ENCODE measurements at regions not wholly inside any gene's neighbourhood (a gene's known extent, or its start where the extent isn't known, plus 50 kb on each side); places are given as distances from the start of the nearest gene placed in this dataset.

- TF ChIP-seq CTCF (IDR thresholded peaks at IDR 0.05), result no peak
- no peak for ATAC-seq
Measured at GRCh38 chr15:87522997-87523396, 733.5 kb downstream of the NTRK3 start.

DNA sequence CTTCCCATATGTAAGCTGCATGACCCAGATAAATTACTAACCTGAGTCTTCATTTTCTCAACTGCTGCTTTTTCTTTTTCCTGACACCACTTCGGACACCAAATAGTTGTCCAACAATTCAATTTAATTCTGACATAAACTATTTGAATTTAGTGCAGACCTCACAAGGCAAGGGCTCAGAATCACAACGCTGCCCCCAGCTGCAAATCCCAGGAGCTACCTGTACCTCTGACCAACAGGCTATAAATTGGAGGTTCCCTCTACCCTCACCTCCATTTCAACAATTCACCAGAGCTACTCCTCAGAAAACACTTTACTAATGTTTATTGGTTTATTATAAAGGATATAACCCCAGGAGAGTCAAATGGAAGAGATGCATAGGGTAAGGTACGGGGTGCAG, 737.6 kb downstream of the NTRK3 start:
- Histone ChIP-seq H3K36me3 (no peaks in the 10 kb centered on the region), H3K4me3 (no peak overlapping the region), H3K27me3 (no peaks in the 10 kb centered on the region), H3K27ac (no peak overlapping the region), H3K4me1 (no peaks in the 10 kb centered on the region), H3K9me3 (peaks cover 0 to 3% (median 0%) of the 10 kb centered on the region in 11 donors)
- intact Hi-C loops (cut with DNase I), result no loop called here
- ATAC-seq, result no peak
- 75 to 83% methylated on average over 3 of the region's 3 CpGs for WGBS, 2 donors
- peak in 1 of 9 donors; percentile 8 for TF ChIP-seq CTCF (IDR thresholded peaks at IDR 0.05)
- no peak for DNase-seq

More at GRCh38 chr15:87522997-87523396, 733.5 kb downstream of the NTRK3 start:
- H3K9me3 ChIP-seq, result peaks cover 0 to 8% (median 0%) of the 10 kb centered on the region in 11 donors
- H3K4me3 ChIP-seq, result no peak overlapping the region
- 61 to 68% methylated on average over 1 of the region's 1 CpG for WGBS, 2 donors
- H3K27me3 ChIP-seq, result no peaks in the 10 kb centered on the region
- no peaks in the 10 kb centered on the region for H3K4me1 ChIP-seq
- no peak for DNase-seq
- intact Hi-C loops (cut with DNase I), result no loop called here
- no peaks in the 10 kb centered on the region for H3K36me3 ChIP-seq
- H3K27ac ChIP-seq, result no peak overlapping the region

DNA sequence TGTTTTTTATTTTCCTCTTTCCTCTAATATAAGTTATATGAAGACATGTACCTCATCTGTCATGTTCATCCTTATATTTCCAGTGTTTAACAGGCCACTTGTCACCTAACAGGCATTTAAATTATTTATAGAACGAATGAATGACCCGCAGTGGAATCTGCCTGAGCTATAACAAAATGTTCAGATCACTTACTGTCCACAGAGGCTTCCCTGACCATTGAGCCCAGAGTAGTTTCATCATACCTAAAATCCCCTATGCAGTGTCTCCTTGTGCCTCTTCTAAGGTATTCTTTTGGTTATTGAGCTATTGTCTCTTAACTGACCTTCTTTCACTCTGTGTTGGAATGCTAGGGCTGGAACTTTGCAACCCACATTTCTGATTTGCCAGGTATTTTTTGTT, 748.5 kb downstream of the NTRK3 start:
- Histone ChIP-seq H3K27me3 (no peaks in the 10 kb centered on the region), H3K9me3 (no peaks in the 10 kb centered on the region), H3K27ac (no peak overlapping the region), H3K4me1 (peaks cover 0 to 6% (median 0%) of the 10 kb centered on the region in 9 donors), H3K36me3 (no peaks in the 10 kb centered on the region), H3K4me3 (no peak overlapping the region)
- ATAC-seq (peak in 3 of 8 donors; percentile 24 to 65 (median 48)), DNase-seq (no peak)
- TF ChIP-seq CTCF (IDR thresholded peaks at IDR 0.05), result no peak
- intact Hi-C loops (cut with DNase I), result no loop called here
- 48 to 61% methylated on average over 2 of the region's 2 CpGs for WGBS, 2 donors

GRCh38 chr15:87502173-87502572, 754.4 kb downstream of the NTRK3 start:
- 75 to 85% methylated on average over 2 of the region's 2 CpGs for WGBS, 2 donors
- Histone ChIP-seq H3K9me3 (no peaks in the 10 kb centered on the region), H3K36me3 (no peaks in the 10 kb centered on the region), H3K27ac (peak overlapping the region in 3 of 10 donors; percentile 22 to 50 (median 25)), H3K27me3 (no peaks in the 10 kb centered on the region), H3K4me3 (no peak overlapping the region), H3K4me1 (peaks cover 0 to 11% (median 2%) of the 10 kb centered on the region in 9 donors)
- DNase-seq (no peak), ATAC-seq (peak; percentile 42 to 92 (median 72))
- intact Hi-C loops (cut with DNase I), result no loop called here
- no peak for TF ChIP-seq CTCF (IDR thresholded peaks at IDR 0.05)
